Colonic mucosa (tissue), 4 donors: ENCODE measurements at regions not wholly inside any gene's neighbourhood (a gene's known extent, or its start where the extent isn't known, plus 50 kb on each side); places are given as distances from the start of the nearest gene placed in this dataset.

Source experiments
- DNase-seq: peaks from one replicate; pipeline ENCODE4 v3.0.0-alpha.2; 2020
- H3K27ac ChIP-seq: fragments of 200-600 bp; one replicate; pipeline ENCODE4 v1.8.0; 2021
- H3K27me3 ChIP-seq: fragments of 200-600 bp; one replicate; pipeline ENCODE4 v1.8.0; 2021
- H3K36me3 ChIP-seq: fragments of 200-600 bp; one replicate; pipeline ENCODE4 v1.8.0; 2021
- H3K4me1 ChIP-seq: fragments of 200-600 bp; one replicate; pipeline ENCODE4 v1.8.0; 2021; ENCODE audit warnings: mild to moderate bottlenecking
- H3K4me3 ChIP-seq: fragments of 200-600 bp; one replicate; pipeline ENCODE4 v1.8.0; 2021
- H3K9ac ChIP-seq, 2 donors: one replicate each; pipeline ENCODE4 v1.7.0; 2013; ENCODE audit warnings: control low read depth in 2 of 2, low read depth in 2 of 2, low read length in 2 of 2
- H3K9me3 ChIP-seq: fragments of 200-600 bp; one replicate; pipeline ENCODE4 v1.8.0; 2021
- CTCF ChIP-seq: fragments of 200-600 bp; IDR thresholded peaks from one replicate; pipeline ENCODE4 v1.8.0; 2022; ENCODE audit warnings: antibody characterized with exemption, mild to moderate bottlenecking
- intact Hi-C: fragments of 100-400 bp; cut with DNase I; formaldehyde crosslinking; loops from one replicate; pipeline ENCODE4 v1.14.1; 2022
- donor health status: healthy.
- donor health status: DM: no; HTN: no; CAD: no.
- donor health status: DM: no; HTN: no; CAD: no.

DNA sequence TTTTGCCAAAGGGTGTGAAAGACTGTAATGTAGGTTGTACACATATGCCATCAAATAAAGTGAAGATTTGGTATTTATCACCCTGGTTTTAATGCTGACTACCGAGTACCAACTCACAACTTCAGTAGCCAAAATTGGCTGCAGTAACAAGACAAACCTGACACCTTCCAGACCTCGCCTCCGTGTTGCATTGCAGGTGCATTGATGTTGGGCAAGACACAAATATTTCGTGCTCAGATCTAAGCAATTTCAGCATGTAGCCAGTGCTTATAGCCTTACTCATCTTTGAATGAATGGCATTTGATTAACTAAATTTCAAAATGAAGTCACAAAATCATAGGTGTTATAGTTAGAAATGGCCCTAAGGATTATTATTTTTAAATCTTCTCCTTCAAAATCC is 400.2 kb downstream of the SOX2 start:
- intact Hi-C loops: no loop called here
- Histone ChIP-seq H3K27ac (no peak overlapping the region), H3K4me1 (no peaks in the 10 kb centered on the region), H3K27me3 (no peaks in the 10 kb centered on the region), H3K9ac (no peak overlapping the region), H3K9me3 (no peaks in the 10 kb centered on the region), H3K36me3 (no peaks in the 10 kb centered on the region), H3K4me3 (no peak overlapping the region)
- DNase-seq: no peak
- TF ChIP-seq CTCF: no peak

DNA sequence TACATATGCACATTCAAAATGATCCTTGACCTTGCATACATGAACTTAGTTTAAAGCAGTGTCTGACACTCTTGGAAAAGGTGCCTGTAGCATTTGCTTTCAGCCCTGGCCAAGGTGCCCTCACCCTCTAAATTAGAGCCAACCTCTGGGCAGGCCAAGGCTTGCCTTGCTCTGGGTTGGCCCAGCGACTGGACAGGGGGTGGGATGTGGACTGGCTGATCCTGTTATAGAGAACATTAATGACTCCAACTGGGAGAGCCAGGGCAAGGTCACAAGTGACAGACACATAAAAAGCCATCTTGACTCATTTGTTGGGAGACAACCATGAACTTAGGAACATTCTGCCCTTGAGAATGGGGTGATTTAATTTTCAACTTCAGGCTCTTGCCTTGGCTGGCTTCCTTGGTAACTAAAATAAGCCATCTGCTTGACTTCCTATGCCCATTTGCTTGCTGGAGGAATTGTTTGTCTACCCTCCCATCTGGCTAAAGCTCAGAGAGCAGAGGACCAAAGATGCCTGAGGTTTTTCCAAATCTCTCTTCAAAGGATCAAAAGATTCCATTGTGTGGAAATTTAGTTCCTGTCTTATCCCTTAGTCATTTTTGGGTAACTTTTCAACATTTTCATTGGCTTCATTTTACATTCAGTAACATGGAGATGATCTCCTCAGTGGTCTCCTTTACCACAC is 403.7 kb downstream of the SOX2 start:
- Histone ChIP-seq H3K36me3 (no peaks in the 10 kb centered on the region), H3K9ac (no peak overlapping the region), H3K27ac (no peak overlapping the region), H3K4me1 (no peaks in the 10 kb centered on the region), H3K9me3 (no peaks in the 10 kb centered on the region), H3K4me3 (no peak overlapping the region), H3K27me3 (no peaks in the 10 kb centered on the region)
- intact Hi-C loops: no loop called here
- no peak for DNase-seq
- no peak for TF ChIP-seq CTCF

GRCh38 chr3:182116386-182116785 is 404.7 kb downstream of the SOX2 start:
- Histone ChIP-seq H3K27me3 (no peaks in the 10 kb centered on the region), H3K9me3 (no peaks in the 10 kb centered on the region), H3K36me3 (no peaks in the 10 kb centered on the region), H3K27ac (no peak overlapping the region), H3K9ac (no peak overlapping the region), H3K4me3 (no peak overlapping the region), H3K4me1 (no peaks in the 10 kb centered on the region)
- DNase-seq: no peak
- no peak for TF ChIP-seq CTCF
- intact Hi-C loops: no loop called here

DNA sequence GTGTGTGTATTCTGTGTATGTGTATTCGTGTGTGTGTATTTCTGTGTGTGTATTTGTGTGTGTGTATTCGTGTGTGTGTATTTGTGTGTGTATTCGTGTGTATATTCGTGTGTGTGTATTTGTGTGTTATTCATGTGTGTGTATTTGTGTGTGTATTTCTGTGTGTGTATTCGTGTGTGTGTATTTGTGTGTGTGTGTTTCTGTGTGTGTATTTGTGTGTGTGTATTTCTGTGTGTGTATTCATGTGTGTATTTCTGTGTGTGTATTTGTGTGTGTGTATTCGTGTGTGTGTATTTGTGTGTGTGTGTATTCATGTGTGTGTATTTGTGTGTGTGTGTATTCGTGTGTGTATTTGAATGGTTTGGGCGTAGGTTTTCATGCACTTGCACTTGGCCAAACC is 405.4 kb downstream of the SOX2 start:
- no peaks in the 10 kb centered on the region for H3K9me3 ChIP-seq
- H3K27ac ChIP-seq: no peak overlapping the region
- H3K9ac ChIP-seq: no peak overlapping the region
- DNase-seq: no peak
- H3K36me3 ChIP-seq: no peaks in the 10 kb centered on the region
- TF ChIP-seq CTCF: no peak
- no peak overlapping the region for H3K4me3 ChIP-seq
- intact Hi-C loops: no loop called here
- H3K4me1 ChIP-seq: no peaks in the 10 kb centered on the region
- no peaks in the 10 kb centered on the region for H3K27me3 ChIP-seq

GRCh38 chr3:182117583-182117982 is 405.9 kb downstream of the SOX2 start:
- Histone ChIP-seq H3K4me1 (no peaks in the 10 kb centered on the region), H3K27ac (no peak overlapping the region), H3K27me3 (no peaks in the 10 kb centered on the region), H3K36me3 (no peaks in the 10 kb centered on the region), H3K9ac (no peak overlapping the region), H3K4me3 (no peak overlapping the region), H3K9me3 (no peaks in the 10 kb centered on the region)
- no peak for DNase-seq
- intact Hi-C loops: no loop called here
- TF ChIP-seq CTCF: no peak
